Smooth muscle cell (in vitro differentiated cells): ENCODE measurements at regions not wholly inside any gene's neighbourhood (a gene's known extent, or its start where the extent isn't known, plus 50 kb on each side); places are given as distances from the start of the nearest gene placed in this dataset.

ENCODE experiments used
- DNase-seq: peaks from one replicate; lab custom pipeline; 2025; ENCODE audit not compliant: unreplicated experiment; lab: John Stamatoyannopoulos, UW
- H2AFZ ChIP-seq: fragments of 200-600 bp; sonication (generic); 2 replicates; pipeline ENCODE4 v1.6.0; 2016; ENCODE audit warnings: antibody characterized with exemption, low read depth, mild to moderate bottlenecking
- H3F3A ChIP-seq: fragments of 200-600 bp; sonication (generic); 2 replicates; pipeline ENCODE4 v1.6.0; 2017; ENCODE audit warnings: antibody characterized with exemption, low read depth
- H3K27ac ChIP-seq: fragments of 200-600 bp; sonication (generic); 2 replicates; pipeline ENCODE4 v1.5.1; 2016; ENCODE audit warnings: low read depth, mild to moderate bottlenecking
- H3K27me3 ChIP-seq: fragments of 200-600 bp; sonication (generic); 2 replicates; pipeline ENCODE4 v1.6.1; 2016; ENCODE audit warnings: low read depth, mild to moderate bottlenecking
- H3K36me3 ChIP-seq: fragments of 200-600 bp; sonication (generic); 2 replicates; pipeline ENCODE4 v1.5.1; 2016; ENCODE audit warnings: low read depth
- H3K4me1 ChIP-seq: fragments of 200-600 bp; sonication (generic); 2 replicates; pipeline ENCODE4 v1.5.1; 2016; ENCODE audit warnings: low read depth
- H3K4me2 ChIP-seq: fragments of 200-600 bp; sonication (generic); 2 replicates; pipeline ENCODE4 v1.6.0; 2016; ENCODE audit warnings: mild to moderate bottlenecking
- H3K4me3 ChIP-seq: fragments of 200-600 bp; sonication (generic); 2 replicates; pipeline ENCODE4 v1.5.1; 2016; ENCODE audit warnings: mild to moderate bottlenecking
- H3K79me2 ChIP-seq: fragments of 200-600 bp; sonication (generic); 2 replicates; pipeline ENCODE4 v1.6.0; 2016; ENCODE audit warnings: low read depth, mild to moderate bottlenecking
- H3K9ac ChIP-seq: fragments of 200-600 bp; sonication (generic); 2 replicates; pipeline ENCODE4 v1.6.0; 2016; ENCODE audit warnings: low read depth
- H3K9me3 ChIP-seq: fragments of 200-600 bp; sonication (generic); replicated peaks from 2 replicates; pipeline ENCODE4 v1.5.1; 2016; ENCODE audit warnings: low read depth
- H4K20me1 ChIP-seq: fragments of 200-600 bp; sonication (generic); 2 replicates; pipeline ENCODE4 v1.6.0; 2016; ENCODE audit warnings: low read depth
- WGBS: methylation state at CpG from one replicate; pipeline ENCODE4 v1.1.7; 2016; ENCODE audit warnings: low lambda C conversion rate; 5-methylcytosine and 5-hydroxymethylcytosine counted together
- TF ChIP-seq, protein P1 (sequence below): fragments of 200-600 bp; sonication (generic); IDR thresholded peaks from 2 replicates; pipeline ENCODE4 v1.5.1; 2017; ENCODE audit warnings: borderline replicate concordance, mild to moderate bottlenecking, antibody characterized with exemption; ENCODE audit not compliant: insufficient read depth, poor library complexity, severe bottlenecking

DNA sequence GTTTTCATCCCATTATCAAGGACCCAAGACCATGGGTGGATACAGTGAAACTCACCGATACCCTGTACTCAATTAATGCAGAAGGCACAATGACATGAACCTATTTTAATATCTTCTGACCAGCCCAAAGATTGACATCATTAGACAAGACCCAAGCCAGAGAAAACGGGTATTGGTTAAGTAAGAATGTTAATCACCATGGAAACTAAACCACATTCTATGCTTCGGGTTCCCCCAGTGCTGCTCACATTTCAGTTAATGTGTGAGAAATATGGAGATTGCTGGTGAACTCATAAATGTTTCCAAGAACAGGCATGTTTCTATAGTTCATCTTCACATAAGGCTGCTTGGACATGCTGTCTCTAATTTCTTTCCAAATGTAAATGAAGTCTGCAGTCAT, 77.0 kb downstream of the IRX2 start:
- Histone ChIP-seq H2AFZ (no peak overlapping the region), H3K36me3 (no peaks in the 10 kb centered on the region)
- DNase-seq: no peak

DNA sequence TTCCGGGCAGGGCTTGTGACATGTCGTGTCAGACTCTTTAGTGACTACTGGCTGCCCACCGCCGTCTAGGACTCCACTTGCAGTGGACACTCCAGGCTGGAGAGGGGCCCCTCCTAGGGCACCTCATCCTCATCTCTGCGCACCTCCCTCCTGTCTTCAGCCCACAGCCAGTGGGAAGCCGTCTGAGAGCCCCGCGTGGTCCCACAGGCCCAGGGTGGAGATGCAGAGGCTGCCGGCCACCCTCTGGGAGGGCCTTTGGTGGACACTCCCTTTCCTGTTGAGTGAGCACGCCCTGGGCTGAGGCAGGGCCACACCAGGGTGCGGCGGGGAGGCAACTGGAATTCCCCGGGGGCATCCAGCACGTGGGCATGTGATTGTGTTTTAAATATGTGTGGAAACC, 80.5 kb downstream of the IRX2 start:
- Histone ChIP-seq H3K9me3 (no peaks in the 10 kb centered on the region), H3K9ac (no peak overlapping the region), H3K4me3 (no peak overlapping the region), H3K27me3 (no peaks in the 10 kb centered on the region), H2AFZ (no peak overlapping the region), H3F3A (no peaks in the 10 kb centered on the region), H3K27ac (no peak overlapping the region), H3K79me2 (no peaks in the 10 kb centered on the region), H3K4me1 (no peaks in the 10 kb centered on the region), H4K20me1 (no peaks in the 10 kb centered on the region), H3K4me2 (no peak overlapping the region), H3K36me3 (no peaks in the 10 kb centered on the region)
- WGBS: 81% methylated on average over 14 of the region's 14 CpGs
- TF ChIP-seq, protein P1, sequence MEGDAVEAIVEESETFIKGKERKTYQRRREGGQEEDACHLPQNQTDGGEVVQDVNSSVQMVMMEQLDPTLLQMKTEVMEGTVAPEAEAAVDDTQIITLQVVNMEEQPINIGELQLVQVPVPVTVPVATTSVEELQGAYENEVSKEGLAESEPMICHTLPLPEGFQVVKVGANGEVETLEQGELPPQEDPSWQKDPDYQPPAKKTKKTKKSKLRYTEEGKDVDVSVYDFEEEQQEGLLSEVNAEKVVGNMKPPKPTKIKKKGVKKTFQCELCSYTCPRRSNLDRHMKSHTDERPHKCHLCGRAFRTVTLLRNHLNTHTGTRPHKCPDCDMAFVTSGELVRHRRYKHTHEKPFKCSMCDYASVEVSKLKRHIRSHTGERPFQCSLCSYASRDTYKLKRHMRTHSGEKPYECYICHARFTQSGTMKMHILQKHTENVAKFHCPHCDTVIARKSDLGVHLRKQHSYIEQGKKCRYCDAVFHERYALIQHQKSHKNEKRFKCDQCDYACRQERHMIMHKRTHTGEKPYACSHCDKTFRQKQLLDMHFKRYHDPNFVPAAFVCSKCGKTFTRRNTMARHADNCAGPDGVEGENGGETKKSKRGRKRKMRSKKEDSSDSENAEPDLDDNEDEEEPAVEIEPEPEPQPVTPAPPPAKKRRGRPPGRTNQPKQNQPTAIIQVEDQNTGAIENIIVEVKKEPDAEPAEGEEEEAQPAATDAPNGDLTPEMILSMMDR: no peak
- no peak for DNase-seq

More for the DNA sequence above, 77.0 kb downstream of the IRX2 start:
- TF ChIP-seq, protein P1: no peak
- no peaks in the 10 kb centered on the region for H3F3A ChIP-seq
- no peak overlapping the region for H3K27ac ChIP-seq
- WGBS: 85% methylated on average over 3 of the region's 3 CpGs
- no peaks in the 10 kb centered on the region for H3K4me1 ChIP-seq
- H3K4me2 ChIP-seq: no peak overlapping the region
- no peak overlapping the region for H3K4me3 ChIP-seq
- no peaks in the 10 kb centered on the region for H3K9me3 ChIP-seq
- no peak overlapping the region for H3K9ac ChIP-seq
- no peaks in the 10 kb centered on the region for H3K27me3 ChIP-seq
- no peaks in the 10 kb centered on the region for H3K79me2 ChIP-seq
- no peaks in the 10 kb centered on the region for H4K20me1 ChIP-seq

DNA sequence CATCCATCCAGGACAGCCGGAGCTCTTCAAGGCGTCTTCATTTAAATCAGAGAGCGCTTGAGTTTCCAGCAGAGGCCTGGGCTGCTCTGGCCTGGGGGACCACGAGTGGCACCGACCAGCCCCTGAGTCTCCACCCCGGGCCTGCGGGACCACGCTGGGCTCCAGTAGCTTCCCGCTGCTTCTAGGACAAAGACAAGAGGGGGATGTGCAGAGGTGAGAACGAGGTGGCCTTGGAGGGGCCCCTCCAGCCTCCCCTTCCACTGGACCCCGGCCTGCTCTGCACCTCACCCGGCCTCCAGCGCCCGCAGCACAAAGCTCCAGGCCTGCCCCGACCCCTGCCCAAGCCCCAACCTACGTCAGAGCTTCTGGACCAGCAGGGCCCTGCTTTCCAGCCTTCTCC, 81.6 kb downstream of the IRX2 start:
- Histone ChIP-seq H3K79me2 (no peaks in the 10 kb centered on the region), H3K4me2 (no peak overlapping the region), H3K4me3 (no peak overlapping the region), H3K9me3 (no peaks in the 10 kb centered on the region), H3K4me1 (no peaks in the 10 kb centered on the region), H3F3A (no peaks in the 10 kb centered on the region), H3K9ac (no peak overlapping the region), H2AFZ (no peak overlapping the region), H3K27me3 (no peaks in the 10 kb centered on the region), H3K27ac (no peak overlapping the region), H4K20me1 (no peaks in the 10 kb centered on the region), H3K36me3 (no peaks in the 10 kb centered on the region)
- TF ChIP-seq, protein P1: no peak
- 91% methylated on average over 13 of the region's 16 CpGs for WGBS
- DNase-seq: no peak

DNA sequence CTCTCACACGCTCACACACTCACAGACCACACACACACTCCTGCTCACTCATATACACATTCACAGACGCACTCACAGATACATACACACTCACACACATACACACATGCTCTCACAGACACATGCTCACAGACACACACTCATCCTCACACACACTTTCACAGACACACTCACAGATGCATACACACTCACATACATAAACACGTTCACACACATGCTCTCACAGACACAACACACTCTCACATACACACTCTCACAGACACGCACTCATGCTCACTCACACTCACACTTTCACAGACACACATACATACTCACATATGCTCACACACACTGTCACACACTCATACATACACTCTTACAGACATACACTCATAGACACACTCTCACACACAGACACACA, 82.2 kb downstream of the IRX2 start:
- Histone ChIP-seq H3K4me3 (no peak overlapping the region), H3K9ac (no peak overlapping the region), H3K27ac (no peak overlapping the region), H3K4me2 (no peak overlapping the region), H3K79me2 (no peaks in the 10 kb centered on the region), H3K27me3 (peaks cover 5% of the 10 kb centered on the region), H3K4me1 (no peaks in the 10 kb centered on the region), H3K36me3 (no peaks in the 10 kb centered on the region), H4K20me1 (no peaks in the 10 kb centered on the region), H3K9me3 (no peaks in the 10 kb centered on the region), H2AFZ (no peak overlapping the region), H3F3A (no peaks in the 10 kb centered on the region)
- 86% methylated on average over 4 of the region's 4 CpGs for WGBS
- DNase-seq: no peak
- TF ChIP-seq, protein P1: no peak
